Tibial artery (tissue), 4 donors: ENCODE measurements at regions not wholly inside any gene's neighbourhood (a gene's known extent, or its start where the extent isn't known, plus 50 kb on each side); places are given as distances from the start of the nearest gene placed in this dataset.
"Not testable (repeated sequence)": the region's sequence is repeated elsewhere in the genome, so short reads cannot be mapped to it uniquely, and the experiment has no call there.

Source experiments
- DNase-seq, 2 donors: peaks; one replicate each; pipeline ENCODE4 v3.0.0-alpha.2; 2019
- H3K27ac ChIP-seq, 2 donors: fragments of 200-600 bp; sonication (generic) in 1 of 2; 1 replicate in 1 of 2; 2 replicates in 1 of 2; pipeline ENCODE4 v1.5.1; 2018 to 2019; ENCODE audit warnings: mild to moderate bottlenecking in 1 of 2
- H3K27me3 ChIP-seq, 2 donors: fragments of 200-600 bp; sonication (generic) in 1 of 2; one replicate each; pipeline versions ENCODE4 v1.5.1 to v1.6.0; 2016 to 2019
- H3K36me3 ChIP-seq, 3 donors: fragments of 200-600 bp; sonication (generic) in 2 of 3; one replicate each; pipeline ENCODE4 v1.5.1; 2016 to 2019; ENCODE audit warnings: mild to moderate bottlenecking in 2 of 3
- H3K4me1 ChIP-seq, 4 donors: fragments of 200-600 bp; sonication (generic) in 2 of 4; 1 replicate in 3 of 4; 2 replicates in 1 of 4; pipeline ENCODE4 v1.5.1; 2016 to 2019
- H3K4me3 ChIP-seq, 2 donors: fragments of 200-600 bp; sonication (generic) in 1 of 2; 1 replicate in 1 of 2; 2 replicates in 1 of 2; pipeline ENCODE4 v1.5.1; 2018 to 2019; ENCODE audit warnings: mild to moderate bottlenecking in 2 of 2
- H3K9me3 ChIP-seq, 3 donors: fragments of 200-600 bp; sonication (generic) in 1 of 3; one replicate each; pipeline ENCODE4 v1.5.1; 2016 to 2019
- intact Hi-C: fragments of 100-400 bp; cut with DNase I; formaldehyde crosslinking; loops from one replicate; pipeline ENCODE4 v1.15.0; 2023; ENCODE audit warnings: low total_unique reads
- TF ChIP-seq, protein P1 (sequence below), 2 experiments: fragments of 200-600 bp in 1 of 2; fragments of 450-650 bp in 1 of 2; IDR thresholded peaks; one replicate each; pipeline ENCODE4 v1.5.1; 2017 to 2019; ENCODE audit warnings: antibody characterized with exemption in 2 of 2, mild to moderate bottlenecking in 1 of 2, moderate library complexity in 1 of 2

DNA sequence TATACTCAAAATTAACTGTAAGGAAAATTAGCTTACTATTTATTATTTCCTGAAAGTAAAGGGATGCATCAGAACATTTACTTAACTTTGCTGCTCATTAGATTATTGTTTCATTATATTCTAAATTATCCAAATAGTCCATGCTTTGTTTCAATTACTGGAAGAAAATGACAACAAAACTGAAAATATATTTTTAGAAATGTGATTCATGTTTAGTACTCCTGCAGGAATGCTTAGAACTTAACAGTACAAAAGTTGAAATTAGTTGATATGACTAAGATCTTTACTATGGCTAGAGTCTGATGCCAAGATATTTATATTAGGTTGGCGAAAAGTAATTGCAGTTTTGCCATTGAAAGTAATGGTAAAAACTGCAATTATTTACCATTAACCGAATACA is 660.5 kb upstream of the PABPC4L start:
- intact Hi-C loops = no loop called here
- TF ChIP-seq, protein P1, sequence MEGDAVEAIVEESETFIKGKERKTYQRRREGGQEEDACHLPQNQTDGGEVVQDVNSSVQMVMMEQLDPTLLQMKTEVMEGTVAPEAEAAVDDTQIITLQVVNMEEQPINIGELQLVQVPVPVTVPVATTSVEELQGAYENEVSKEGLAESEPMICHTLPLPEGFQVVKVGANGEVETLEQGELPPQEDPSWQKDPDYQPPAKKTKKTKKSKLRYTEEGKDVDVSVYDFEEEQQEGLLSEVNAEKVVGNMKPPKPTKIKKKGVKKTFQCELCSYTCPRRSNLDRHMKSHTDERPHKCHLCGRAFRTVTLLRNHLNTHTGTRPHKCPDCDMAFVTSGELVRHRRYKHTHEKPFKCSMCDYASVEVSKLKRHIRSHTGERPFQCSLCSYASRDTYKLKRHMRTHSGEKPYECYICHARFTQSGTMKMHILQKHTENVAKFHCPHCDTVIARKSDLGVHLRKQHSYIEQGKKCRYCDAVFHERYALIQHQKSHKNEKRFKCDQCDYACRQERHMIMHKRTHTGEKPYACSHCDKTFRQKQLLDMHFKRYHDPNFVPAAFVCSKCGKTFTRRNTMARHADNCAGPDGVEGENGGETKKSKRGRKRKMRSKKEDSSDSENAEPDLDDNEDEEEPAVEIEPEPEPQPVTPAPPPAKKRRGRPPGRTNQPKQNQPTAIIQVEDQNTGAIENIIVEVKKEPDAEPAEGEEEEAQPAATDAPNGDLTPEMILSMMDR (IDR thresholded peaks at IDR 0.05) = no peak
- H3K27me3 ChIP-seq = no peaks in the 10 kb centered on the region
- no peaks in the 10 kb centered on the region for H3K36me3 ChIP-seq
- no peak overlapping the region for H3K4me3 ChIP-seq
- H3K27ac ChIP-seq = no peak overlapping the region
- DNase-seq = no peak
- H3K9me3 ChIP-seq = no peaks in the 10 kb centered on the region
- no peaks in the 10 kb centered on the region for H3K4me1 ChIP-seq

DNA sequence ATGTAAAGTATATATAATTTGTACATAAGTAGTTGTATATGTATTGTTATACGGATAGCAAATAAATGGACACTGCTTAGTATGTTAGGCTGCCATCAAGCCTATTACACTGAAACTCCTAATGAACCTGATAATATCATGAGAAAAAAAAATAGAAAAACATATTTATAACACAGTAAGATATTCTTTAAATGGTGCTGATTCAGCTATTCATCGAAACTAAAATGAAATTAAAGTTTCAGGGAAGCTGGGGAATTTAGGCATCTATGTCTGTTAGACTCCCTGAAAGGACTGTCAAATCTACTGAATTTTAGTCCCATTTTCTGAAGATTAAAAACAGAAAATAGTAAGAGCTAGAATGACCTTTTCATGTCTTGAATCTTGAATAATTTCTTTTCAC is 647.1 kb upstream of the PABPC4L start:
- no peaks in the 10 kb centered on the region for H3K27me3 ChIP-seq
- intact Hi-C loops = no loop called here
- H3K9me3 ChIP-seq = peaks cover 0 to 4% (median 0%) of the 10 kb centered on the region in 3 donors
- no peak overlapping the region for H3K27ac ChIP-seq
- no peaks in the 10 kb centered on the region for H3K36me3 ChIP-seq
- no peaks in the 10 kb centered on the region for H3K4me1 ChIP-seq
- H3K4me3 ChIP-seq = no peak overlapping the region
- no peak for DNase-seq
- TF ChIP-seq, protein P1 (IDR thresholded peaks at IDR 0.05) = no peak

DNA sequence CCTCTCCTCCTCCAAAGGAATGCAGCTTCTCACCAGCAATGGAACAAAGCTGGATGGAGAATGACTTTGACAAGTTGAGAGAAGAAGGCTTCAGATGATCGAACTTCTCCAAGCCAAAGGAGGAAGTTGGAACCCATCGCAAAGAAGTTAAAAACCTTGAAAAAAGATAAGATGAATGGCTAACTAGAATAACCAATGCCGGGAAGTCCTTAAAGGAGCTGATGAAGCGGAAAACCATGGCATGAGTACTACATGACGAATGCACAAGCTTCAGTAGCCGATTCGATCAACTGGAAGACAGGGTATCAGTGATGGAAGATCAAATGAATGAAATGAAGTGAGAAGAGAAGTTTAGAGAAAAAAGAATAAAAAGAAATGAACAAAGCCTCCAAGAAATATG is 629.2 kb upstream of the PABPC4L start:
- H3K9me3 ChIP-seq, H3K4me1 ChIP-seq, H3K27ac ChIP-seq, H3K36me3 ChIP-seq, DNase-seq, H3K27me3 ChIP-seq, H3K4me3 ChIP-seq, intact Hi-C loops: not testable (repeated sequence)

DNA sequence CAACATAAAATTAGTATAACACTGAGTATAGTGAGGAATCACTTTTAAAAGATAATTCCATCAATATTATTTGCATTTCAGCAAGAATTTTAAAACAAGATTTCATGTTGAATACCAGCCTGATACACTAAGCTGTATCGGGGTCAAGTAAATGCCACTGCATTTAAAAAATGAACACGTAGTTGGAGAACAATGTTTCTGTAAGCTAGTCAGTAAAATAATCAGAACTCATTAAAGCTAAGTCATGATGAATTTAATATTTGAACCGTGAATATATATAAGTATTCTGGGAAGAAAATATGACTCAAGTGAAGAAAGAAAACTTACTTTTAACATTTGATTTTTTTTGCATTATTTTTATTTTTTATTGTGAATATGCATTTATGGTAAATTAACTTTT is 611.0 kb upstream of the PABPC4L start:
- H3K4me3 ChIP-seq = no peak overlapping the region
- H3K27me3 ChIP-seq = no peaks in the 10 kb centered on the region
- intact Hi-C loops = no loop called here
- peaks cover 0 to 9% (median 0%) of the 10 kb centered on the region in 3 donors for H3K9me3 ChIP-seq
- H3K4me1 ChIP-seq = peaks cover 0 to 8% (median 0%) of the 10 kb centered on the region in 4 donors
- H3K36me3 ChIP-seq = no peaks in the 10 kb centered on the region
- TF ChIP-seq, protein P1 (IDR thresholded peaks at IDR 0.05) = no peak
- H3K27ac ChIP-seq = no peak overlapping the region
- no peak for DNase-seq

DNA sequence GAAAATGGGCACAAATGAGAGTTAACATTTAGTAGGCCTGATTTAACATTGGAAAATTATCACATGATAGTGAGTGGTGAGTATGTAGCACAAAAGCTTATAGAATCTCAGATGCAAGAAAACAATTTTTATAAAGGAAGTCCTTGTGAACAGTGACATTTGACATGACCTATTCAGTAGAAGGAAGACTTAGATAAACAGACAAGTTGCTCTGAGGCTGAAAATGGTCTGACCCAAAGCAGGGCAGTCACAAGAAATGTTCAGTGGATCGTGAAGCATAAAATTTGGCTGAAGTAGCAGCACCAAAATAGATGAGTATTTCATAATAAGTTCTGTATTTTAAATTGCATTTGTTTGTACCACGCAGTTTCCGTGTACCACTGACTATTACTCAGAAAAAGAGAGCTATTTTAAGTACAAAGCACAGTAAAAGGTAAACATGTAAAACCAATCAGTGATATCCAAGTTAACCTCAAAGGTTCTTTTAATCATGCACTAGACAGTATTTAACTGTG is 605.7 kb upstream of the PABPC4L start:
- Histone ChIP-seq H3K36me3 (no peaks in the 10 kb centered on the region), H3K27me3 (no peaks in the 10 kb centered on the region), H3K27ac (no peak overlapping the region), H3K4me3 (no peak overlapping the region), H3K9me3 (no peaks in the 10 kb centered on the region), H3K4me1 (peaks cover 0 to 10% (median 0%) of the 10 kb centered on the region in 4 donors)
- intact Hi-C loops = no loop called here
- DNase-seq = no peak
- TF ChIP-seq, protein P1 (IDR thresholded peaks at IDR 0.05) = no peak

DNA sequence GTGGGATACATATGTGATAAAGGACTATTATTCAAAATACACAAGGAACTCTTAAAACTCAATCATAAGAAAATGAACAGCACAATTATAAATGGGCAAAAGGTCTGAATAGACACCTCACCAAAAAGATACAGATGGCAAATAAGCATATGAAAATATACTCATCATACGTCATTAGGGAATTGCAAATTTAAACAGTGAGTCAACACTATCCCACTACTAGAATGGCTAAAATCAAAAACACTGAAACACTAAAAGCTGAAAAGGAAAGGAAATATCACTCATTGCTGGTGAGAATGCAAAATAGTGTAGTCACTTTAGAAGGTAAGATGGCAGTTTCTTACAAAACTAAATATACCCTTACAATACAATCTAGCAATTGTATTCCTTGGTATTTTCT is 597.0 kb upstream of the PABPC4L start:
- DNase-seq = no peak
- H3K9me3 ChIP-seq = no peaks in the 10 kb centered on the region
- intact Hi-C loops = no loop called here
- H3K4me3 ChIP-seq = no peak overlapping the region
- H3K27me3 ChIP-seq = no peaks in the 10 kb centered on the region
- no peak overlapping the region for H3K27ac ChIP-seq
- TF ChIP-seq, protein P1 (IDR thresholded peaks at IDR 0.05) = no peak
- H3K4me1 ChIP-seq = no peaks in the 10 kb centered on the region
- no peaks in the 10 kb centered on the region for H3K36me3 ChIP-seq
